ENCODE measurements at regions not wholly inside any gene's neighbourhood (a gene's known extent, or its start where the extent isn't known, plus 50 kb on each side); places are given as distances from the start of the nearest gene placed in this dataset.

- no peak for DNase-seq (ENCODE audit: low read depth)
These were observed 253.9 kb upstream of the CRY1 start for GRCh38 chr12:107347261-107347660.

- peak; percentile 68 for DNase-seq (ENCODE audit: low read depth)
These were observed 255.8 kb upstream of the CRY1 start for GRCh38 chr12:107349008-107349747.

GRCh38 chr12:107349839-107350238 is 256.5 kb upstream of the CRY1 start:
- no peak for DNase-seq (ENCODE audit: low read depth)

DNA sequence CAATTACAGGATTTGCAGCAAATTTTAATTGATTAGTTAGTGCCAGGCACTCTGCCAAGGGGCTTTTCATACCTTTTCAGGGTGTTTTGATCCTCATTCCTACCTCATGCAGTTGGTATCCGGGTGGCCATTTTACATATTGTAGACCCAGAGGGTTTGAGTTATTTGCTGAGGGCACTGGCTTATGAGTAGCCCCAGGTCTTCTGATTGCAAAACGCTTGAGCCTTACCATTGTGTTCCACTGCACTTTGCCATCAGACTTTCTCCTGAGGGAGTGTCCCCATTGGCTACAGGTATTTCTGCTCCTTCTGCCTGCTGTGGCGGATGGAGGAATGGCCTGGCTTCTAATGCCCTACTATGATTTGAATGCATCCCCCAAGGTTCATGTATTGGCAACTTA is 257.8 kb upstream of the CRY1 start:
- DNase-seq (ENCODE audit: low read depth), result no peak

GRCh38 chr12:107351713-107352112 is 258.4 kb upstream of the CRY1 start:
- DNase-seq (ENCODE audit: low read depth), result no peak

DNA sequence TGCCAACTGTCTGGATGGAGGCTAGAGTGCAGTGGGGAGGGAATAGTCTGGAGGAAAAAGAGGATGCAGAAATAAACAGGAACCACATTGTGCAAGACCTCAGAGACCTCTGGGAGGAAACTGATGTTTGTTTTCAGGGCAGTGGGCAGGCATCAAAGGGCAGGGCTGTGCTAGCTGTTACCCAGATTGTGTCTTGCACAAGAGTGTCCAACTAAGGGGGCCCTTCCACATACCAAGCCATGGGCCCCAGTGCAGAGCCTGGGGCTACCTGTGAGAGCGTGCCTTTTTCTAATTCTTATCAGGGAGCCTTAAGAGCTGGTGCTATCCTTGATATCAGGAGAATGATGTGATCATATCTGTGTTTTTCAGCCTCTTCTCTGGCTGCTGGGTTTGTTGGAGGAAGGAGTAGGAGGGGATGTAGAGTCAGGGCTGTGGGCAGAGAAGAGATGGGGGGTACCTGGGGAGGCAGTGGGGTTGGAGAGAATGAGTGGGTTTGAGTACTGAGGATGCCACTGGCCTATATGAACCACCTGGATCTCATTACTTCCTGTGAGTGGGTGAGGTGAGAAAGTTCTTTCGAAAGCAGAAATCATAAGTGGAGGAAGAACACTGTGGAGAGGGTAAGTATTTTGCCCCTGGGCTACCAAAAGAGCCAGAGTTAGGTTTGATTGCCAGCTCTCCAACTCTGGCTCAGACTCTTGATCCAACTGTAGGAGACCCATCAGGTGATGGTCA is 259.2 kb upstream of the CRY1 start:
- DNase-seq (ENCODE audit: low read depth), result no peak

DNA sequence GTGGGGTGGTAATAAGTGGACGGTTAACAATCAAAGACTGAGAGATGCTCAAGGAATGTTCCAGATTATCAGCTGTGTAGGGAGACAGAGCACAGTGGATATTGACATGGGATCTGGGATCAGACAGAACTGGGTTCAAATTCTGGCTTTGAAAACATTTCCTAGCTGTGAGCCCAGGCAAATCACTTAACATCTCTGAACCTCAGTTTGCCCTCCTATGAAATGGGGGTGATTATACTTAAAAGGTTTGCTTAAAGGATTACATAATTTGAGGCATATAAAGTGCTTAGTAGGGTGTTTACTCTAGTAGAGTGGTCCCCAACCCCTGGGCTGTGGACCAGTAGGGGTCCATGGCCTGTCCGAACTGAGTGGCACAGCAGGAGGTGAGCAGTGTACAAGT is 260.0 kb upstream of the CRY1 start:
- DNase-seq (ENCODE audit: low read depth), result no peak

- DNase-seq (ENCODE audit: low read depth), result no peak
These were observed 261.7 kb upstream of the CRY1 start for GRCh38 chr12:107355004-107355565.

GRCh38 chr12:107355612-107356011 is 262.3 kb upstream of the CRY1 start:
- DNase-seq (ENCODE audit: low read depth), result no peak

DNA sequence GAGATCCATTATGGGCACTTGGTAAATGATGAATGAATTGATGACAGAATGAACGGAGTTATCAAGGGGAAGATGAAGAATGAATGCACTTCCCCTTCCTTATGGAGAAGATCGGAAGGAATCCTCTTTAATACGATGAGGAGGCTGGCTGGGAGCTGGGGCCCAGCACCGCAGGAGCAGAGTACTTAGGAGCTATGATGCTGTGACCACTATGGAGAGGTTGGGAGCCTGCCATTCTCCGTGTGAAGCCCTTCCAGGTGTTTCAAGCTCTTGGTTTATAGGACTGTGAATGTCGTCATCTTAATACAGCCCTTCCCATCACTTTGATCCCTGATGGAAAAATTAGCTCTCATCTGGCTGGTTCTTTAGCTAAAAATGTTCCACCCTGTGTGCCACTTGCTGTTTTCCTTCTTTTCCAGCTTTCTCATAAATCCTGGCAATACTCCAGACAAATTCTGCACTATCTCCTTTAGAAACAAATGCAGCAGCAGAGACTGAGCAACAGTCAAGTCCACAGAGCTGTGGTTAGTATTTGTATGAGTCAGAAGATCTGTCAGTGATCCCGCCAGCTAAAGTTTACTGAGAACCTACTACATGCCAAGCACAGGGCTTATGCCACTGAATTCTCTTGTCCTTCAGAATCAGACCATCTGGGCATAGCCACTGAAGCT is 263.1 kb upstream of the CRY1 start:
- peak; percentile 66 for DNase-seq (ENCODE audit: low read depth)

GRCh38 chr12:107356937-107357295 is 263.6 kb upstream of the CRY1 start:
- no peak for DNase-seq (ENCODE audit: low read depth)

DNA sequence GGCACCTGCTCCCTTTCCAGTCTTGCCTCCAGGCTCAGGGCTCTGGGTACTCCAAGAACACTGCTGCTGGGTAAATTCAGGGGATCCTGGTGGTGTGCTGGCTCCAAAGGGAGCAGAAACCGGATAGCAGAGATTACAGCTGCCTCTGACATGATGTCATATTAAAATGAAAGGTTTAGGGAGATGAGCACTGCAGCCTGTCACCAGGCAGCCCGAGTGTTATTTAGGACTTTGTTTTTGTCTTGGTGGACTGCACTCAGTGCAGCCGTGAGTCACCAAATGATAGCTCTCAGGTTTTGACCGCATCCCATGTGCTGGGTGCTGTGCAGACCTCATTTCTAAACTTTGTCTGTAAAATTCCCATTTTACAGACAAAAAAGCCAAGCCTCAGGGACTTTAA is 266.0 kb upstream of the CRY1 start:
- DNase-seq (ENCODE audit: low read depth), result peak; percentile 71

DNA sequence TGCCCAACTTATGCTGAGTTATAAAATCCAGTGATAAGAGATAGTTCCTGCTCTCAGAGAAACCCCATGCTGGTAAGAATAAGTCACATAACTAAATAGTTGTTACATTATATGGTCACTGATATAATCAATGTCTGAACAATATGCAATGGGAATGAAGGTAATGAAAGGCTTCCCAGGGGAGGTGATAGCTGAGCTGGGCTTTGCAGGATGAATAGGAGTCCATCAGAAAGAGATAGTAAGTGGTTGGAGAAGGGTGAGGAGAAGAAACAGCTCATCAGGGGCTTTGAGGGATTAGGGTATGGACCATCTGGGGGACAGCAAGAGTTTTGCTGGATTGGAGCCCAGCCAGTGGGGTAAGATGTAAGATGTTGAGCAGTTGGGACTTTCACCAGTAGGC is 266.7 kb upstream of the CRY1 start:
- no peak for DNase-seq (ENCODE audit: low read depth)

GRCh38 chr12:107360482-107360881 is 267.1 kb upstream of the CRY1 start:
- no peak for DNase-seq (ENCODE audit: low read depth)

DNA sequence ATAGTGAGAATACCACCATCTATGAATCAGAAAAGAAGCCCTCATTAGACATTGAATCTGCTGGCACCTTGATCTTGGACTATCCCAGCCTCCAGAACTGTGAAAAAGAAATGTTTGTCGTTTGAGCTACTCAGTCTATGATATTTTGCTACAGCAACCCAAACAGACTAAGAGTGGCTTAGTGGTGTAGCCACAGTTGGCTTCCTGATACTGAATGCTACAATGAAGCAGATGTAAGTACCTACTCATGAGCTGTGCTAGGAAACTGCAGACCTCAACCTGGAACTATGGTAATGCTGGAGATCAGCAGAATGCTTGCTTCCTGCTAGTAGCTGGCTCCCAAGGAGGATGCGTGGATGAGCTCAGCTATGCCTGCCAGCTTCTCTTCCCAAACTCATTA is 268.6 kb upstream of the CRY1 start:
- no peak for DNase-seq (ENCODE audit: low read depth)

- no peak for DNase-seq (ENCODE audit: low read depth)
These were observed 269.6 kb upstream of the CRY1 start for GRCh38 chr12:107362960-107363359.

DNA sequence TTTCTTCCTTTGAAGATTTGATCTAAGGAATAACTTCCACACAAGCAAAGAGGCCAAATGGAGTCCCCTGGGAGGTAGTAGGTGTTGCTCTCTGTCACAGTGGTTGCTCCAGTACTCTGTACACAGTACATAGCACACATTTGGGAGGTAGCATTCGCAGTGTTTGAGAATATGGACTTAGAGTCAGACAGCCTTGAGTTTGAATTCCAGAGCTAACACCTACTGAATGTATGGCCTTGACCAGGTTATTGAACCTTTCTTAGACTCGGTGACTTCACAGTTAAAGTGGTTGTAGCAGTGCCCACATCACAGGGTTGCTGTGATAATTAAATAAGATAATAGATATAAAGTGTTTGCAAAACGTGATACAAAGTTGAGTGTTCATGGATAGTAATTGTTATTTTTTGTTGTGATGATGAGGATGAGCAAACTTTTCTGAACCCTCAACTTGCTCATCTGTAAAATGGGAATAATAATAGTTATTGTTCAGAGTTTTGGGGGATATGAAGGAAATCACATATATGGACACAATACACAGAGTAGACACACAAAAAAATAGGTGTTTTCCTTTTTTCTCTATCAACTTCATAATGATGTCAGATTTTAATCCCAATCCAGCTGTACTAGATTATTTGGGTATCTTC is 271.6 kb upstream of the CRY1 start:
- DNase-seq (ENCODE audit: low read depth), result no peak

DNA sequence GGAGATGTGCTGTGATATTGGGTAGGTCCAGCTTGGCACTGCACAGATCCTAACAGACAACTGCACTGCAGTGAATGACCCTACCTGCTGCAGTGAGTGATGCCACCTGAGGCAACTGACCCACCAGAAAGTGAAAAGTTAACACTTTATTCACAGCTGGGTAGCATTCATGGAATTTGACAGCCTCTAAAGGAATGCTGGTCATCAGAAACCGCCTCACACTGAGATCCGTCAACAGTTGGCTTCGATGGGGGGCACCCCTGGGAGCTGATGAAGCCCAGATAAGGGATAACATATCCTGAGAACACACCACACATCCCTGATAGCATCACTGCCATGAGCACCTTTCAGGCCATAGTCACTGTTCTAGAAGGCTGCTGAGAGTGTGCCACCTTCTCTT is 272.4 kb upstream of the CRY1 start:
- DNase-seq (ENCODE audit: low read depth), result no peak

DNA sequence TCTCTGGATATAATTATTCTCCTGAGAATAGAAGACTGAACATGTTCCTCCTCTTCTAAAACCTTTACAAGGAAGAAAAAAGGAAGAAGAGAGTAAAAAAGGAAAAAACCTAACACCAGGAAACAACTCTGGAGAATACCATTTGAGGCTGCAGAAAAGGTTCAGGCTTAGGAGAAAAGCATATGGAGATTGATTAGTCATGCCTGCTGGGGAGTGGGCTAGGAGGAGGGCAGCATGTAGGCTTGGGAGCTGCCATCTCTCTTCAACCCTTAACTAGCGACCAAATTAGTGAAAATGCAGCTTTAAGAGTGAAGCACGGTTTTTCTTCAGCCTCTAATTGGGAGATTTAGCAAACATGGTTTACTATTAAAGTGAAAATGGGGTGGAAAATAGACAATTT is 273.0 kb upstream of the CRY1 start:
- no peak for DNase-seq (ENCODE audit: low read depth)

DNA sequence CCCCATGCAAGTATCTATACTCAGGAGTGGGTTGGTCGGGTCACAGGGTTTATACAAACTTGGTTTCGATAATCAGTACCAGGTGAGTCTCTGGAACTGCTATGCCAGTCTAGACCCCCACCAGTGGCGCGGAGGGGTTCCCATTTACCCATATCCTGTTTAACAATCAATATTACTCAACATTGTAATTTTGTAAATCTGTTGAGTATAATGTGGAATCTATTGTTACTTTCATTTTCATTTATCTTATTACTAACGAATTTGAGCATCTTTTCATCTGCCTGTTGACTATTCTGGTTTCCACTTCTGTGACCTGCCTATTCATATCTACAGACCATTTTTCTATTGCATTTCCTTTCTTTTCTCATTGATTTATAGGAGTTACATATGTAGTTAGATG is 275.2 kb upstream of the CRY1 start:
- no peak for DNase-seq (ENCODE audit: low read depth)

GRCh38 chr12:107369006-107369405 is 275.7 kb upstream of the CRY1 start:
- DNase-seq (ENCODE audit: low read depth), result no peak

GRCh38 chr12:107369679-107370078 is 276.3 kb upstream of the CRY1 start:
- no peak for DNase-seq (ENCODE audit: low read depth)
